Activated CD4-positive, alpha-beta T cell treated with anti-CD3 and anti-CD28 coated beads, Interleukin-2, amount 50 U/mL, for 24 hours (primary cell): ENCODE measurements at regions not wholly inside any gene's neighbourhood (a gene's known extent, or its start where the extent isn't known, plus 50 kb on each side); places are given as distances from the start of the nearest gene placed in this dataset.
"Not testable (repeated sequence)": the region's sequence is repeated elsewhere in the genome, so short reads cannot be mapped to it uniquely, and the experiment has no call there.

Source experiments
- DNase-seq, 2 donors: peaks; one replicate each; pipeline ENCODE4 v3.0.0-alpha.2; 2020; ENCODE audit warnings: low read depth in 1 of 2, low spot score in 1 of 2

- DNase-seq = not testable (repeated sequence)
Measured at GRCh38 chr5:163874912-163875311, 369.5 kb downstream of the MAT2B start.

- DNase-seq = no peak
Measured at GRCh38 chr5:163877865-163878264, 372.4 kb downstream of the MAT2B start.

- no peak for DNase-seq
Measured at GRCh38 chr5:163878490-163878889, 373.1 kb downstream of the MAT2B start.

GRCh38 chr5:163880302-163880701, 374.9 kb downstream of the MAT2B start:
- DNase-seq = no peak

GRCh38 chr5:163885117-163885516, 379.7 kb downstream of the MAT2B start:
- DNase-seq = no peak

- DNase-seq = no peak
Measured at GRCh38 chr5:163887854-163888253, 382.4 kb downstream of the MAT2B start.

- DNase-seq = no peak
Measured at GRCh38 chr5:163888366-163888765, 382.9 kb downstream of the MAT2B start.

- no peak for DNase-seq
Measured at GRCh38 chr5:163889369-163889768, 383.9 kb downstream of the MAT2B start.

- DNase-seq = no peak
Measured at GRCh38 chr5:163890261-163890660, 384.8 kb downstream of the MAT2B start.

- no peak for DNase-seq
Measured at GRCh38 chr5:163893281-163893680, 387.9 kb downstream of the MAT2B start.

- no peak for DNase-seq
Measured at GRCh38 chr5:163894645-163895044, 389.2 kb downstream of the MAT2B start.

- no peak for DNase-seq
Measured at GRCh38 chr5:163898873-163899272, 393.5 kb downstream of the MAT2B start.

GRCh38 chr5:163907783-163908182, 402.4 kb downstream of the MAT2B start:
- not testable (repeated sequence) for DNase-seq

GRCh38 chr5:163908253-163908652, 402.8 kb downstream of the MAT2B start:
- DNase-seq = no peak

- no peak for DNase-seq
Measured at GRCh38 chr5:163910226-163910625, 404.8 kb downstream of the MAT2B start.

- no peak for DNase-seq
Measured at GRCh38 chr5:163912046-163912445, 406.6 kb downstream of the MAT2B start.

- no peak for DNase-seq
Measured at GRCh38 chr5:163913548-163913947, 408.1 kb downstream of the MAT2B start.

- DNase-seq = no peak
Measured at GRCh38 chr5:163914910-163915309, 409.5 kb downstream of the MAT2B start.

- DNase-seq = no peak
Measured at GRCh38 chr5:163915481-163915961, 410.1 kb downstream of the MAT2B start.

GRCh38 chr5:163916376-163916775, 411.0 kb downstream of the MAT2B start:
- DNase-seq = no peak

GRCh38 chr5:163916861-163917260, 411.4 kb downstream of the MAT2B start:
- DNase-seq = no peak

GRCh38 chr5:163917747-163918146, 412.3 kb downstream of the MAT2B start:
- DNase-seq = no peak

GRCh38 chr5:163934990-163935389, 429.6 kb downstream of the MAT2B start:
- not testable (repeated sequence) for DNase-seq

GRCh38 chr5:163938595-163938994, 433.2 kb downstream of the MAT2B start:
- no peak for DNase-seq
